ENCODE measurements at regions not wholly inside any gene's neighbourhood (a gene's known extent, or its start where the extent isn't known, plus 50 kb on each side); places are given as distances from the start of the nearest gene placed in this dataset.
"Not testable (repeated sequence)": the region's sequence is repeated elsewhere in the genome, so short reads cannot be mapped to it uniquely, and the experiment has no call there.

DNA sequence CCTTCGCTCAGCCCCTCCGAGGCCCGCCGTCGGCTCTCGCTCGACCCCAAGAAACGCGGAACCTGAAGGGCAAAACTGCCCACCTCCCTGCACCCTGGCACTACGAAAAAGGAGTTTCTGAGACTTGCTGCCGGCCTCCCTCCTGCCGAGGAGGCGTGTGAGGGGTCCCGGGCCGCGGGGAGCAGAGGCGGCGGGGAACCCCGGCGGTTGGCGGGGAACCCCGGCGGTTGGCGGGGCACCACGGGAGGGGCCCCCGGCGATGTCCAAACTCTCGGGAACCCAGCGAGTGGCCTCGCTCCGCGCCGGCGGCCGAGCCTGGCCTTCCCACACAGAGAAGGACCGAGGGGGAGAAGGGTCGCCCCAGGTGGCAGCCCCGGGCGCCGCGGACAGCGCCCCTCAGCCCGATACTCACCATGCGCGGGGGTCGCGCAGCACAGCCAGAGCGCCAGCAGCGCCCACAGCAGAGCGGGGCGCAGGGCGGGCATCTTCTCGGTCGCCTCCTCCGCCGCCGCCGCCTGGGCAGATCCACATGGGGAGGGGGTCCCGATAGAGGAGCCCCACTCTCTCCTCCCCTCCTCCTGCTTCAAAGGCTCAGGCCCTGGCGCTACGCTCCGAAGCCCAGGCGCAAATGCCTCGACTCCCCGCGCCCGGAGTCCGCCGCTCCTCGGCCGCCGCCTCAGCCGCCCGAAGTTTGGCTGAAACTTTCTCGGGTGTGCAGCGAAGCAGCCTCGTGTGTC lies 69.4 kb upstream of the NUDT4B start:
- peak; percentile 62 to 63 for DNase-seq

- not testable (repeated sequence) for DNase-seq
Observed at GRCh38 chr1:148679787-148680326, 68.7 kb upstream of the NUDT4B start.

- not testable (repeated sequence) for DNase-seq
Observed at GRCh38 chr1:148686735-148687134, 61.8 kb upstream of the NUDT4B start.

DNA sequence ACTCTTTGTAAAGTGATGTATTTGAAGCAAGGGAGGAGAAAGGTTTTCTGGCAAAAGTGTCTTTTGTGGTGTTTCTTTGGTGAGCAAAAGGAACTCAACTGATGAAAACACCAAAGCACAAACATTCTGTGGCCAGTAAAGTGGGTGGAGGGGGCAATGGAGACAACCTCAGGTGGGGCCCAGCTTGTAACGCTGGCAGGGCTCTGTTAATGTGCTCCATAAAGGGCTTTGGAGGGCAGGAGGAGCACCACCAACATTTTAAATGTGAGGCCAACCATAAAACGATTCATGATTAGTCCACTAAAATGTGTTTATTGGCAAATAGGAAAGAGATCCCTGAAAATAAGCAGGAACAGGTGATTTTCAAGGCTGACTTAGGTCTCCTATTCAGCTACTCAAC lies 61.2 kb upstream of the NUDT4B start:
- DNase-seq, result not testable (repeated sequence)

Measured in activated T-cell treated with anti-CD3 and anti-CD28 coated beads, Interleukin-2, amount 50 U/mL, for 48 hours (primary cell).